ENCODE measurements at regions not wholly inside any gene's neighbourhood (a gene's known extent, or its start where the extent isn't known, plus 50 kb on each side); places are given as distances from the start of the nearest gene placed in this dataset.

DNA sequence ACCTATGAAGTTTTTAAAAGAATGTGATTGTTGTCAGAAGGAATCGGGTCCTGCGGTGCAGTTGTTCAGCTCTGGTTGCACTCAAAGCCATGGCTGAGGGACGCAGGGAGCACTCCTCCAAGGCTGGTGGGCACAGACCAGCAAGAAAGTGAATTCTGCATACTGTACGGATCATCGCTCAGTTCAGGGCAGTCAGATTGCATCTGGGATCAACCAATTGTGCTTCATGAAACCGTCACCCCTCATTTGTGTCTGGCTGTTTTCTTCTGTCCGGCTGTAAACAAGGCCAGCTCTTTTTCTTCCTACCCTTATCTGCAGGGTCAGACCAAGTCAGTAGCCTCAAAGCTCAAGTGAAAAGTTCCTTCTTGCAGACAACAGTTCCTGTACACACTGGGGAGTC is 478.3 kb downstream of the TFAP2A start:
- intact Hi-C loops (cut with micrococcal nuclease; ENCODE audit: unreplicated experiment) (no loop called here), in situ Hi-C loops (cut with HindIII; ENCODE audit: low pct_unique_long_range_greater_than_20kb, low sequenced_read_pairs) (no loop called here)
- TF ChIP-seq, protein P1, sequence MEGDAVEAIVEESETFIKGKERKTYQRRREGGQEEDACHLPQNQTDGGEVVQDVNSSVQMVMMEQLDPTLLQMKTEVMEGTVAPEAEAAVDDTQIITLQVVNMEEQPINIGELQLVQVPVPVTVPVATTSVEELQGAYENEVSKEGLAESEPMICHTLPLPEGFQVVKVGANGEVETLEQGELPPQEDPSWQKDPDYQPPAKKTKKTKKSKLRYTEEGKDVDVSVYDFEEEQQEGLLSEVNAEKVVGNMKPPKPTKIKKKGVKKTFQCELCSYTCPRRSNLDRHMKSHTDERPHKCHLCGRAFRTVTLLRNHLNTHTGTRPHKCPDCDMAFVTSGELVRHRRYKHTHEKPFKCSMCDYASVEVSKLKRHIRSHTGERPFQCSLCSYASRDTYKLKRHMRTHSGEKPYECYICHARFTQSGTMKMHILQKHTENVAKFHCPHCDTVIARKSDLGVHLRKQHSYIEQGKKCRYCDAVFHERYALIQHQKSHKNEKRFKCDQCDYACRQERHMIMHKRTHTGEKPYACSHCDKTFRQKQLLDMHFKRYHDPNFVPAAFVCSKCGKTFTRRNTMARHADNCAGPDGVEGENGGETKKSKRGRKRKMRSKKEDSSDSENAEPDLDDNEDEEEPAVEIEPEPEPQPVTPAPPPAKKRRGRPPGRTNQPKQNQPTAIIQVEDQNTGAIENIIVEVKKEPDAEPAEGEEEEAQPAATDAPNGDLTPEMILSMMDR (IDR thresholded peaks at IDR 0.05): no peak
- TF ChIP-seq POLR2AphosphoS5 (IDR thresholded peaks at IDR 0.05; ENCODE audit: low read depth, low read length): no peak
- no peak for TF ChIP-seq SIN3A (IDR thresholded peaks at IDR 0.05; ENCODE audit: borderline replicate concordance, insufficient read depth, low read depth, low read length)
- no peak for TF ChIP-seq TCF7L2 (IDR thresholded peaks at IDR 0.05; ENCODE audit: low read depth, low read length)
- TF ChIP-seq, protein P2, sequence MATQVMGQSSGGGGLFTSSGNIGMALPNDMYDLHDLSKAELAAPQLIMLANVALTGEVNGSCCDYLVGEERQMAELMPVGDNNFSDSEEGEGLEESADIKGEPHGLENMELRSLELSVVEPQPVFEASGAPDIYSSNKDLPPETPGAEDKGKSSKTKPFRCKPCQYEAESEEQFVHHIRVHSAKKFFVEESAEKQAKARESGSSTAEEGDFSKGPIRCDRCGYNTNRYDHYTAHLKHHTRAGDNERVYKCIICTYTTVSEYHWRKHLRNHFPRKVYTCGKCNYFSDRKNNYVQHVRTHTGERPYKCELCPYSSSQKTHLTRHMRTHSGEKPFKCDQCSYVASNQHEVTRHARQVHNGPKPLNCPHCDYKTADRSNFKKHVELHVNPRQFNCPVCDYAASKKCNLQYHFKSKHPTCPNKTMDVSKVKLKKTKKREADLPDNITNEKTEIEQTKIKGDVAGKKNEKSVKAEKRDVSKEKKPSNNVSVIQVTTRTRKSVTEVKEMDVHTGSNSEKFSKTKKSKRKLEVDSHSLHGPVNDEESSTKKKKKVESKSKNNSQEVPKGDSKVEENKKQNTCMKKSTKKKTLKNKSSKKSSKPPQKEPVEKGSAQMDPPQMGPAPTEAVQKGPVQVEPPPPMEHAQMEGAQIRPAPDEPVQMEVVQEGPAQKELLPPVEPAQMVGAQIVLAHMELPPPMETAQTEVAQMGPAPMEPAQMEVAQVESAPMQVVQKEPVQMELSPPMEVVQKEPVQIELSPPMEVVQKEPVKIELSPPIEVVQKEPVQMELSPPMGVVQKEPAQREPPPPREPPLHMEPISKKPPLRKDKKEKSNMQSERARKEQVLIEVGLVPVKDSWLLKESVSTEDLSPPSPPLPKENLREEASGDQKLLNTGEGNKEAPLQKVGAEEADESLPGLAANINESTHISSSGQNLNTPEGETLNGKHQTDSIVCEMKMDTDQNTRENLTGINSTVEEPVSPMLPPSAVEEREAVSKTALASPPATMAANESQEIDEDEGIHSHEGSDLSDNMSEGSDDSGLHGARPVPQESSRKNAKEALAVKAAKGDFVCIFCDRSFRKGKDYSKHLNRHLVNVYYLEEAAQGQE (IDR thresholded peaks at IDR 0.05; ENCODE audit: insufficient read depth in 1 of 2, low read depth in 2 of 2, low read length in 1 of 2): no peak
- no peaks in the 10 kb centered on the region; the same call in 1 of the 2 replicates for H3K4me1 ChIP-seq (ENCODE audit: control insufficient read depth, insufficient read depth, low read length)
- ATAC-seq (no peak), DNase-seq (ENCODE audit: low read depth, low spot score) (no peak)
- no peak overlapping the region for H3K4me3 ChIP-seq (ENCODE audit: low read depth in 2 of 2, low read length in 2 of 2)
- no peak overlapping the region; the same call in 1 of the 2 replicates for H3K27ac ChIP-seq (ENCODE audit: low read length)
- no peaks in the 10 kb centered on the region for H3K27me3 ChIP-seq (ENCODE audit: control insufficient read depth, insufficient read depth, low read length)
- no TSS peak for BruUV-seq (replicated peaks)
- no peaks in the 10 kb centered on the region for H3K9me3 ChIP-seq (ENCODE audit: control insufficient read depth, insufficient read depth, low read depth, low read length)
- H3K36me3 ChIP-seq (ENCODE audit: control insufficient read depth, insufficient read depth, low read length): no peaks in the 10 kb centered on the region
- CTCF ChIA-PET: no interaction called here
- POLR2A ChIA-PET: no interaction called here

DNA sequence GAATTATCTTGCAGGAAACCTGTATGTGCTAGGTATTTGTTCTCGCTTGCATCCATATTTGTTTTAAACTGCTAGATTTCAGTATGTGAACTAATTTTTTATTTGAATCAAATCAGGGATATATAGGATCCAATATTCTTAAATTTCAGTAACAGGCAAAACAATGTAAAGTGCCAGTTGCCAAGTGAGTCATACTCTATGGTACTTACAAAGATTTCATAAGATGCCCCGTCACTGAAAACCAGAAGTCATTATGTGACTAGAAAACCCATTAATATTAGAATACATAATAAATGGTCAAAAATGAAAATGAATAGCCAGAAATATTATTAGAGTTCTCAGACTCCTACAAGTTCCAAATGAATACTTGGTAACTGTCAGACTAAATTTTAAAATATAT is 481.2 kb downstream of the TFAP2A start:
- POLR2A ChIA-PET: no interaction called here
- Histone ChIP-seq H3K27me3 (ENCODE audit: control insufficient read depth, insufficient read depth, low read length) (no peaks in the 10 kb centered on the region), H3K9me3 (ENCODE audit: control insufficient read depth, insufficient read depth, low read depth, low read length) (no peaks in the 10 kb centered on the region), H3K27ac (ENCODE audit: low read length) (no peak overlapping the region), H3K4me3 (ENCODE audit: low read depth in 2 of 2, low read length in 2 of 2) (no peak overlapping the region), H3K4me1 (ENCODE audit: control insufficient read depth, insufficient read depth, low read length) (no peaks in the 10 kb centered on the region; the same call in 1 of the 2 replicates), H3K36me3 (ENCODE audit: control insufficient read depth, insufficient read depth, low read length) (no peaks in the 10 kb centered on the region)
- no peak for ATAC-seq
- in situ Hi-C loops (cut with HindIII; ENCODE audit: low pct_unique_long_range_greater_than_20kb, low sequenced_read_pairs): no loop called here
- DNase-seq (ENCODE audit: low read depth, low spot score): no peak
- intact Hi-C loops (cut with micrococcal nuclease; ENCODE audit: unreplicated experiment): no loop called here
- no TSS peak for BruUV-seq (replicated peaks)
- TF ChIP-seq POLR2AphosphoS5 (IDR thresholded peaks at IDR 0.05; ENCODE audit: low read depth, low read length) (no peak), TCF7L2 (IDR thresholded peaks at IDR 0.05; ENCODE audit: low read depth, low read length) (no peak), SIN3A (IDR thresholded peaks at IDR 0.05; ENCODE audit: borderline replicate concordance, insufficient read depth, low read depth, low read length) (no peak)
- TF ChIP-seq, protein P2 (IDR thresholded peaks at IDR 0.05; ENCODE audit: insufficient read depth in 1 of 2, low read depth in 2 of 2, low read length in 1 of 2): no peak
- TF ChIP-seq, protein P1 (IDR thresholded peaks at IDR 0.05): no peak
- CTCF ChIA-PET: no interaction called here

All from Panc1 (cell line).